Activated naive CD8-positive, alpha-beta T cell treated with anti-CD3 and anti-CD28 coated beads, Interleukin-2, amount 10 ng/mL, durations not matched to agents 7 days and 5 days (primary cell): ENCODE measurements at regions not wholly inside any gene's neighbourhood (a gene's known extent, or its start where the extent isn't known, plus 50 kb on each side); places are given as distances from the start of the nearest gene placed in this dataset.
"Not testable (repeated sequence)": the region's sequence is repeated elsewhere in the genome, so short reads cannot be mapped to it uniquely, and the experiment has no call there.

Source experiments
- ATAC-seq: fragments of 150-1000 bp; cut with Tn5 transposase; one replicate; pipeline ENCODE4 v1.10.0; 2021; ENCODE audit warnings: low read depth, moderate library complexity
- POLR2A ChIA-PET: fragments of 350-600 bp; sonication (Branson Sonifier 250); formaldehyde crosslinking; loops from one replicate; lab custom pipeline; 2021; ENCODE audit warnings: antibody characterized with exemption; lab: Charles Lee
- DNase-seq: peaks from one replicate; pipeline ENCODE4 v3.0.0; 2021
- H3K27ac Mint-ChIP-seq: one replicate; pipeline ENCODE4 v1.8.0; 2022; ENCODE audit warnings: mild to moderate bottlenecking, mixed read lengths
- H3K27me3 Mint-ChIP-seq: one replicate; pipeline ENCODE4 v1.8.0; 2022; ENCODE audit warnings: mild to moderate bottlenecking, moderate library complexity, mixed read lengths
- H3K36me3 Mint-ChIP-seq: one replicate; pipeline ENCODE4 v1.8.0; 2021; ENCODE audit warnings: mild to moderate bottlenecking, mixed read lengths
- H3K4me1 Mint-ChIP-seq: one replicate; pipeline ENCODE4 v1.8.0; 2021; ENCODE audit warnings: mixed read lengths
- H3K4me3 Mint-ChIP-seq: one replicate; pipeline ENCODE4 v1.8.0; 2022; ENCODE audit warnings: mild to moderate bottlenecking, moderate library complexity, mixed read lengths
- H3K9me3 Mint-ChIP-seq: one replicate; pipeline ENCODE4 v1.8.0; 2021; ENCODE audit warnings: mixed read lengths

GRCh38 chr4:123676071-123676889, 279.7 kb downstream of the SPRY1 start:
- DNase-seq (no peak), ATAC-seq (no peak)
- H3K4me3 Mint-ChIP-seq, result no peak overlapping the region
- H3K4me1 Mint-ChIP-seq, result peaks cover 17% of the 10 kb centered on the region
- POLR2A ChIA-PET, result no interaction called here
- H3K36me3 Mint-ChIP-seq, result peaks cover 2% of the 10 kb centered on the region
- peaks cover 1% of the 10 kb centered on the region for H3K9me3 Mint-ChIP-seq
- no peak overlapping the region for H3K27ac Mint-ChIP-seq
- H3K27me3 Mint-ChIP-seq, result peaks cover 36% of the 10 kb centered on the region

GRCh38 chr4:123676890-123677229, 280.3 kb downstream of the SPRY1 start:
- POLR2A ChIA-PET, result no interaction called here
- H3K4me3 Mint-ChIP-seq, result no peak overlapping the region
- peaks cover 12% of the 10 kb centered on the region for H3K4me1 Mint-ChIP-seq
- H3K36me3 Mint-ChIP-seq, result peaks cover 2% of the 10 kb centered on the region
- H3K27ac Mint-ChIP-seq, result no peak overlapping the region
- H3K9me3 Mint-ChIP-seq, result peaks cover 1% of the 10 kb centered on the region
- ATAC-seq (no peak), DNase-seq (no peak)
- H3K27me3 Mint-ChIP-seq, result peaks cover 34% of the 10 kb centered on the region

- H3K4me1 Mint-ChIP-seq, result no peaks in the 10 kb centered on the region
- POLR2A ChIA-PET, result no interaction called here
- no peaks in the 10 kb centered on the region for H3K36me3 Mint-ChIP-seq
- no peak overlapping the region for H3K27ac Mint-ChIP-seq
- H3K27me3 Mint-ChIP-seq, result peaks cover 15% of the 10 kb centered on the region
- H3K9me3 Mint-ChIP-seq, result peaks cover 6% of the 10 kb centered on the region
- no peak for DNase-seq
- H3K4me3 Mint-ChIP-seq, result no peak overlapping the region
- no peak for ATAC-seq
Observed at GRCh38 chr4:123682931-123683330, 286.3 kb downstream of the SPRY1 start.

GRCh38 chr4:123684937-123685336, 288.3 kb downstream of the SPRY1 start:
- H3K4me1 Mint-ChIP-seq, ATAC-seq, DNase-seq, H3K27ac Mint-ChIP-seq, H3K27me3 Mint-ChIP-seq, H3K4me3 Mint-ChIP-seq, H3K36me3 Mint-ChIP-seq, POLR2A ChIA-PET, H3K9me3 Mint-ChIP-seq: not testable (repeated sequence)

- H3K4me3 Mint-ChIP-seq, H3K9me3 Mint-ChIP-seq, H3K4me1 Mint-ChIP-seq, H3K27me3 Mint-ChIP-seq, H3K36me3 Mint-ChIP-seq, H3K27ac Mint-ChIP-seq, POLR2A ChIA-PET, ATAC-seq, DNase-seq: not testable (repeated sequence)
Observed at GRCh38 chr4:123695531-123695930, 298.9 kb downstream of the SPRY1 start.

- H3K4me3 Mint-ChIP-seq, result no peak overlapping the region
- H3K4me1 Mint-ChIP-seq, result no peaks in the 10 kb centered on the region
- DNase-seq, result no peak
- peaks cover 3% of the 10 kb centered on the region for H3K27me3 Mint-ChIP-seq
- H3K27ac Mint-ChIP-seq, result no peak overlapping the region
- POLR2A ChIA-PET, result no interaction called here
- H3K36me3 Mint-ChIP-seq, result no peaks in the 10 kb centered on the region
- ATAC-seq, result no peak
- peaks cover 2% of the 10 kb centered on the region for H3K9me3 Mint-ChIP-seq
Observed at GRCh38 chr4:123696687-123697086, 300.1 kb downstream of the SPRY1 start.

GRCh38 chr4:123698556-123698955, 302.0 kb downstream of the SPRY1 start:
- H3K9me3 Mint-ChIP-seq, result peaks cover 2% of the 10 kb centered on the region
- H3K36me3 Mint-ChIP-seq, result no peaks in the 10 kb centered on the region
- H3K27me3 Mint-ChIP-seq, result peaks cover 3% of the 10 kb centered on the region
- H3K27ac Mint-ChIP-seq, result no peak overlapping the region
- no peak overlapping the region for H3K4me3 Mint-ChIP-seq
- ATAC-seq (no peak), DNase-seq (no peak)
- no peaks in the 10 kb centered on the region for H3K4me1 Mint-ChIP-seq
- POLR2A ChIA-PET, result no interaction called here

- ATAC-seq, result no peak
- no peak overlapping the region for H3K27ac Mint-ChIP-seq
- POLR2A ChIA-PET, result no interaction called here
- DNase-seq, result no peak
- peaks cover 5% of the 10 kb centered on the region for H3K27me3 Mint-ChIP-seq
- no peaks in the 10 kb centered on the region for H3K36me3 Mint-ChIP-seq
- H3K4me3 Mint-ChIP-seq, result no peak overlapping the region
- H3K4me1 Mint-ChIP-seq, result no peaks in the 10 kb centered on the region
- peaks cover 2% of the 10 kb centered on the region for H3K9me3 Mint-ChIP-seq
Observed at GRCh38 chr4:123699880-123700771, 303.5 kb downstream of the SPRY1 start.

GRCh38 chr4:123701131-123701575, 304.6 kb downstream of the SPRY1 start:
- no peak overlapping the region for H3K4me3 Mint-ChIP-seq
- H3K9me3 Mint-ChIP-seq, result peaks cover 4% of the 10 kb centered on the region
- ATAC-seq, result no peak
- POLR2A ChIA-PET, result no interaction called here
- no peaks in the 10 kb centered on the region for H3K36me3 Mint-ChIP-seq
- DNase-seq, result no peak
- H3K4me1 Mint-ChIP-seq, result no peaks in the 10 kb centered on the region
- peaks cover 3% of the 10 kb centered on the region for H3K27me3 Mint-ChIP-seq
- no peak overlapping the region for H3K27ac Mint-ChIP-seq

GRCh38 chr4:123705419-123705818, 308.8 kb downstream of the SPRY1 start:
- Mint-ChIP-seq H3K27ac (no peak overlapping the region), H3K4me3 (no peak overlapping the region), H3K27me3 (peaks cover 7% of the 10 kb centered on the region), H3K36me3 (no peaks in the 10 kb centered on the region), H3K4me1 (peaks cover 1% of the 10 kb centered on the region), H3K9me3 (peaks cover 6% of the 10 kb centered on the region)
- DNase-seq, result no peak
- ATAC-seq, result no peak
- POLR2A ChIA-PET, result no interaction called here

GRCh38 chr4:123706973-123707372, 310.4 kb downstream of the SPRY1 start:
- H3K36me3 Mint-ChIP-seq, result no peaks in the 10 kb centered on the region
- peaks cover 1% of the 10 kb centered on the region for H3K4me1 Mint-ChIP-seq
- H3K27me3 Mint-ChIP-seq, result peaks cover 11% of the 10 kb centered on the region
- POLR2A ChIA-PET, result no interaction called here
- no peak overlapping the region for H3K4me3 Mint-ChIP-seq
- H3K27ac Mint-ChIP-seq, result no peak overlapping the region
- ATAC-seq (no peak), DNase-seq (no peak)
- H3K9me3 Mint-ChIP-seq, result peaks cover 6% of the 10 kb centered on the region

GRCh38 chr4:123708902-123709301, 312.3 kb downstream of the SPRY1 start:
- Mint-ChIP-seq H3K4me1 (peaks cover 3% of the 10 kb centered on the region), H3K27ac (no peak overlapping the region), H3K9me3 (peaks cover 7% of the 10 kb centered on the region), H3K4me3 (no peak overlapping the region), H3K27me3 (peaks cover 17% of the 10 kb centered on the region), H3K36me3 (no peaks in the 10 kb centered on the region)
- ATAC-seq, result no peak
- no peak for DNase-seq
- POLR2A ChIA-PET, result interaction anchor here (0.7 kb wide), 1 partner anchor 76 kb away, joined by 3 read pairs; no protein-coding TSS in a partner anchor

- no peak for DNase-seq
- POLR2A ChIA-PET, result no interaction called here
- Mint-ChIP-seq H3K4me3 (no peak overlapping the region), H3K4me1 (peaks cover 3% of the 10 kb centered on the region), H3K27ac (no peak overlapping the region), H3K27me3 (peaks cover 17% of the 10 kb centered on the region), H3K36me3 (no peaks in the 10 kb centered on the region), H3K9me3 (peaks cover 7% of the 10 kb centered on the region)
- ATAC-seq, result no peak
Observed at GRCh38 chr4:123709336-123709735, 312.7 kb downstream of the SPRY1 start.

GRCh38 chr4:123731035-123731434, 334.4 kb downstream of the SPRY1 start:
- no peak for ATAC-seq
- Mint-ChIP-seq H3K4me3 (no peak overlapping the region), H3K9me3 (no peaks in the 10 kb centered on the region), H3K27me3 (peaks cover 22% of the 10 kb centered on the region), H3K4me1 (no peaks in the 10 kb centered on the region), H3K27ac (no peak overlapping the region), H3K36me3 (no peaks in the 10 kb centered on the region)
- POLR2A ChIA-PET, result no interaction called here
- no peak for DNase-seq
